OCI-LY7 (cell line): ENCODE measurements at regions not wholly inside any gene's neighbourhood (a gene's known extent, or its start where the extent isn't known, plus 50 kb on each side); places are given as distances from the start of the nearest gene placed in this dataset.

Experiments
- BruUV-seq: library from RNA; stranded (reverse); fragments of 400-500 nt; replicated peaks from 2 replicates; lab custom pipeline; 2021; lab: Mats Ljungman, UMichigan
- CTCF ChIA-PET: fragments of 300-600 bp; sonication (Branson Sonifier 250); formaldehyde crosslinking; loops from one replicate; lab custom pipeline; 2022; ENCODE audit warnings: antibody characterized with exemption; ENCODE audit not compliant: unreplicated experiment; lab: Charles Lee
- POLR2A ChIA-PET: fragments of 300-600 bp; sonication (Branson Sonifier 250); formaldehyde crosslinking; loops from one replicate; lab custom pipeline; 2022; ENCODE audit warnings: antibody characterized with exemption; lab: Charles Lee
- DNase-seq: peaks from one replicate; pipeline ENCODE4 v3.0.0-alpha.2; 2015; ENCODE audit warnings: low spot score
- H2AFZ ChIP-seq: fragments of 200-600 bp; sonication (generic), shearing (Covaris generic); 2 replicates; pipeline ENCODE4 v1.6.1; 2014; ENCODE audit warnings: mild to moderate bottlenecking, antibody characterized with exemption, low read length, moderate library complexity
- H3K27ac ChIP-seq: fragments of 200-600 bp; sonication (generic); 2 replicates; pipeline ENCODE4 v1.5.1; 2014; ENCODE audit warnings: mixed run types, low read depth, mild to moderate bottlenecking, moderate library complexity, low read length, inconsistent platforms; ENCODE audit not compliant: poor library complexity, severe bottlenecking
- H3K36me3 ChIP-seq: fragments of 200-600 bp; sonication (generic); 2 replicates; pipeline ENCODE4 v1.6.1; 2014; ENCODE audit warnings: mild to moderate bottlenecking, antibody characterized with exemption, low read length, moderate library complexity, mixed read lengths; ENCODE audit not compliant: insufficient read depth
- H3K4me1 ChIP-seq: fragments of 200-600 bp; sonication (generic); 2 replicates; pipeline ENCODE4 v1.5.1; 2014; ENCODE audit warnings: mild to moderate bottlenecking, low read length; ENCODE audit not compliant: insufficient read depth, poor library complexity, severe bottlenecking
- H3K4me2 ChIP-seq: fragments of 200-600 bp; sonication (generic); 2 replicates; pipeline ENCODE4 v1.6.1; 2014; ENCODE audit warnings: mild to moderate bottlenecking, low read length
- H3K4me3 ChIP-seq: fragments of 200-600 bp; sonication (generic); 2 replicates; pipeline ENCODE4 v1.5.1; 2014; ENCODE audit warnings: mild to moderate bottlenecking, low read depth, low read length; ENCODE audit not compliant: poor library complexity, severe bottlenecking
- H3K79me2 ChIP-seq: fragments of 200-600 bp; sonication (generic); 2 replicates; pipeline ENCODE4 v1.6.1; 2016; ENCODE audit warnings: low read depth, mild to moderate bottlenecking, low read length, moderate library complexity, mixed read lengths; ENCODE audit not compliant: insufficient read depth
- H3K9me2 ChIP-seq: fragments of 200-600 bp; sonication (generic); 2 replicates; pipeline ENCODE4 v1.6.1; 2016; ENCODE audit warnings: mild to moderate bottlenecking, low read length, mixed read lengths; ENCODE audit not compliant: insufficient read depth
- H3K9me3 ChIP-seq: fragments of 200-600 bp; sonication (generic); 2 replicates; pipeline ENCODE4 v1.6.1; 2014; ENCODE audit warnings: mild to moderate bottlenecking, mixed run types, low read length, mixed read lengths
- H4K20me1 ChIP-seq: fragments of 200-600 bp; sonication (generic); 2 replicates; pipeline ENCODE4 v1.6.1; 2014; ENCODE audit warnings: mild to moderate bottlenecking, antibody characterized with exemption, low read length, moderate library complexity, mixed read lengths; ENCODE audit not compliant: insufficient read depth
- CTCF ChIP-seq: fragments of 200-600 bp; sonication (generic); conservative IDR thresholded peaks from 2 replicates; pipeline ENCODE4 v1.5.1; 2014; ENCODE audit warnings: mild to moderate bottlenecking, antibody characterized with exemption, low read length, moderate library complexity, mixed read lengths
- EZH2phosphoT487 ChIP-seq: fragments of 200-600 bp; sonication (generic); IDR thresholded peaks from 2 replicates; pipeline ENCODE4 v1.6.1; 2018; ENCODE audit warnings: low read depth, borderline replicate concordance, mild to moderate bottlenecking, mixed run types, antibody characterized with exemption, low read length, moderate library complexity, mixed read lengths
- intact Hi-C: fragments of 100-400 bp; cut with micrococcal nuclease; formaldehyde crosslinking; loops from one replicate; pipeline ENCODE4 v1.10.0; 2022; ENCODE audit not compliant: unreplicated experiment

GRCh38 chr4:23245203-23245832, 552.6 kb downstream of the GBA3 start:
- intact Hi-C loops, result no loop called here
- CTCF ChIA-PET, result no interaction called here
- H3K9me2 ChIP-seq, result no peaks in the 10 kb centered on the region
- no peak overlapping the region for H2AFZ ChIP-seq
- TF ChIP-seq EZH2phosphoT487 (no peak), CTCF (no peak)
- H3K79me2 ChIP-seq, result no peaks in the 10 kb centered on the region
- no peaks in the 10 kb centered on the region for H3K9me3 ChIP-seq
- H3K4me1 ChIP-seq, result no peaks in the 10 kb centered on the region
- H3K36me3 ChIP-seq, result no peaks in the 10 kb centered on the region
- no peak overlapping the region for H3K4me2 ChIP-seq
- no peak overlapping the region for H3K27ac ChIP-seq
- POLR2A ChIA-PET, result no interaction called here
- no TSS peak for BruUV-seq
- no peaks in the 10 kb centered on the region for H4K20me1 ChIP-seq
- no peak for DNase-seq
- no peak overlapping the region for H3K4me3 ChIP-seq

GRCh38 chr4:23242962-23243361, 550.2 kb downstream of the GBA3 start:
- POLR2A ChIA-PET, result no interaction called here
- intact Hi-C loops, result no loop called here
- no peak overlapping the region for H3K27ac ChIP-seq

More at GRCh38 chr4:23242962-23243361, 550.2 kb downstream of the GBA3 start:
- Histone ChIP-seq H2AFZ (no peak overlapping the region), H3K4me1 (no peaks in the 10 kb centered on the region), H3K79me2 (no peaks in the 10 kb centered on the region), H3K4me2 (no peak overlapping the region), H3K36me3 (no peaks in the 10 kb centered on the region), H4K20me1 (no peaks in the 10 kb centered on the region), H3K9me3 (no peaks in the 10 kb centered on the region), H3K9me2 (no peaks in the 10 kb centered on the region), H3K4me3 (no peak overlapping the region)
- no TSS peak for BruUV-seq
- DNase-seq, result no peak
- TF ChIP-seq EZH2phosphoT487 (no peak), CTCF (no peak)
- CTCF ChIA-PET, result no interaction called here
